PC-9 (cell line): ENCODE measurements at regions not wholly inside any gene's neighbourhood (a gene's known extent, or its start where the extent isn't known, plus 50 kb on each side); places are given as distances from the start of the nearest gene placed in this dataset.
A peak's percentile ranks its signal among the peaks of the same experiment; 100 is the strongest.

Source experiments
- BruUV-seq: library from RNA; stranded (reverse); fragments of 400-500 nt; replicated peaks from 2 replicates; lab custom pipeline; 2021; lab: Mats Ljungman, UMichigan
- CTCF ChIA-PET: fragments of 300-600 bp; sonication (Branson Sonifier 250); formaldehyde crosslinking; loops from one replicate; lab custom pipeline; 2022; ENCODE audit warnings: antibody characterized with exemption; lab: Charles Lee
- POLR2A ChIA-PET: fragments of 300-600 bp; sonication (Branson Sonifier 250); formaldehyde crosslinking; loops from one replicate; lab custom pipeline; 2022; ENCODE audit warnings: antibody characterized with exemption; ENCODE audit not compliant: unreplicated experiment; lab: Charles Lee
- DNase-seq, 2 experiments: peaks; one replicate each; pipeline versions ENCODE4 v3.0.0 to v3.0.0-alpha.2; 2015 to 2022; ENCODE audit warnings: mixed read lengths in 1 of 2
- H2AFZ ChIP-seq: fragments of 200-600 bp; sonication (generic); 2 replicates; pipeline ENCODE4 v1.8.1; 2017; ENCODE audit warnings: antibody characterized with exemption
- H3F3A ChIP-seq: fragments of 200-600 bp; sonication (generic); 2 replicates; pipeline ENCODE4 v1.8.1; 2017; ENCODE audit warnings: antibody characterized with exemption, mild to moderate bottlenecking, low read depth; ENCODE audit not compliant: insufficient read depth
- H3K27ac ChIP-seq: fragments of 200-600 bp; sonication (generic); 2 replicates; pipeline ENCODE4 v1.6.1; 2016; ENCODE audit warnings: mixed run types
- H3K27me3 ChIP-seq: fragments of 200-600 bp; sonication (generic); 2 replicates; pipeline ENCODE4 v1.6.1; 2016; ENCODE audit warnings: low read depth, mixed run types; ENCODE audit not compliant: insufficient read depth
- H3K36me3 ChIP-seq: fragments of 200-600 bp; sonication (generic); 2 replicates; pipeline ENCODE4 v1.6.1; 2016; ENCODE audit warnings: low read depth, mixed run types
- H3K4me1 ChIP-seq: fragments of 200-600 bp; sonication (generic); replicated peaks from 2 replicates; pipeline ENCODE4 v1.6.1; 2016; ENCODE audit warnings: mixed run types; ENCODE audit not compliant: insufficient read depth
- H3K4me2 ChIP-seq: fragments of 200-600 bp; sonication (generic); 2 replicates; pipeline ENCODE4 v1.6.1; 2017; ENCODE audit warnings: mixed run types
- H3K4me3 ChIP-seq: fragments of 200-600 bp; sonication (generic); 2 replicates; pipeline ENCODE4 v1.6.1; 2016; ENCODE audit warnings: mixed run types
- H3K79me2 ChIP-seq: fragments of 200-600 bp; sonication (generic); 2 replicates; pipeline ENCODE4 v1.6.1; 2017; ENCODE audit warnings: low read depth, mixed run types
- H3K9me2 ChIP-seq: fragments of 200-600 bp; sonication (generic); 2 replicates; pipeline ENCODE4 v1.8.1; 2017; ENCODE audit warnings: mild to moderate bottlenecking; ENCODE audit not compliant: insufficient read depth
- H3K9me3 ChIP-seq: fragments of 200-600 bp; sonication (generic); 2 replicates; pipeline ENCODE4 v1.8.1; 2016; ENCODE audit warnings: low read depth; ENCODE audit not compliant: insufficient read depth
- H4K20me1 ChIP-seq: fragments of 200-600 bp; sonication (generic); 2 replicates; pipeline ENCODE4 v1.8.1; 2017; ENCODE audit not compliant: insufficient read depth
- EZH2 ChIP-seq: fragments of 200-600 bp; sonication (generic); IDR thresholded peaks from 2 replicates; pipeline ENCODE4 v1.8.0; 2017; ENCODE audit warnings: antibody characterized with exemption, low read depth
- intact Hi-C: fragments of 100-400 bp; cut with micrococcal nuclease; formaldehyde crosslinking; loops from one replicate; pipeline ENCODE4 v1.10.0; 2022; ENCODE audit not compliant: unreplicated experiment
- TF ChIP-seq, protein P1 (sequence below): fragments of 200-600 bp; sonication (generic); conservative IDR thresholded peaks from 2 replicates; pipeline ENCODE4 v1.6.1; 2017; ENCODE audit warnings: mixed run types, antibody characterized with exemption, mild to moderate bottlenecking, moderate library complexity

DNA sequence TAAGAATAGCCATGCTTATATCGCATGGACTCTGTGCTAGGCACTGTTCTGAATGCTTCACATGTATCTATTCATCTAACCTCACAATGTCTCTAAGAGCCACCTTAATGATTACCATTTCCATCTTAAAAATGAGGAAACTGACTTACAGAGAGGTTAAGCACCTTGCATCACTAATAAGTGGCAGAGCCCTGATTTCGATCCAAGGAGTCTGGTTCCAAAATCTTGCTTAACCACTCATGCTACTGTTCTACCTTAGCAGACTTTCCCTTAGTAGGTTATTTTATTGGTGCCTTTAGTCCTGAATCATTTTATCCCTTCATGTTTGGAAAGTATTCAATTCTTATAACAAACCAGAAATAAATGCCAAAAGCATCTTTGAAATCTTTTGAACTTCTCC, 89.2 kb upstream of the DCBLD2 start:
- Histone ChIP-seq H3F3A (no peaks in the 10 kb centered on the region), H3K79me2 (no peaks in the 10 kb centered on the region), H3K4me2 (no peak overlapping the region), H3K27me3 (no peaks in the 10 kb centered on the region), H3K9me3 (no peaks in the 10 kb centered on the region), H3K4me3 (no peak overlapping the region), H3K9me2 (no peaks in the 10 kb centered on the region), H2AFZ (no peak overlapping the region), H3K4me1 (peaks cover 11% of the 10 kb centered on the region; the same call in 1 of the 2 replicates), H3K36me3 (no peaks in the 10 kb centered on the region), H4K20me1 (no peaks in the 10 kb centered on the region), H3K27ac (no peak overlapping the region)
- intact Hi-C loops, result loop anchor here (5.0 to 10.0 kb wide), 3 partner anchors 658 to 953 kb away; partner anchors contain the start of gene GABRR3
- CTCF ChIA-PET, result interaction anchor here (1.0 to 1.6 kb wide), 2 partner anchors 173 to 211 kb away, joined by 3 to 5 read pairs; no protein-coding TSS in a partner anchor
- POLR2A ChIA-PET, result no interaction called here
- no TSS peak for BruUV-seq
- TF ChIP-seq, protein P1, sequence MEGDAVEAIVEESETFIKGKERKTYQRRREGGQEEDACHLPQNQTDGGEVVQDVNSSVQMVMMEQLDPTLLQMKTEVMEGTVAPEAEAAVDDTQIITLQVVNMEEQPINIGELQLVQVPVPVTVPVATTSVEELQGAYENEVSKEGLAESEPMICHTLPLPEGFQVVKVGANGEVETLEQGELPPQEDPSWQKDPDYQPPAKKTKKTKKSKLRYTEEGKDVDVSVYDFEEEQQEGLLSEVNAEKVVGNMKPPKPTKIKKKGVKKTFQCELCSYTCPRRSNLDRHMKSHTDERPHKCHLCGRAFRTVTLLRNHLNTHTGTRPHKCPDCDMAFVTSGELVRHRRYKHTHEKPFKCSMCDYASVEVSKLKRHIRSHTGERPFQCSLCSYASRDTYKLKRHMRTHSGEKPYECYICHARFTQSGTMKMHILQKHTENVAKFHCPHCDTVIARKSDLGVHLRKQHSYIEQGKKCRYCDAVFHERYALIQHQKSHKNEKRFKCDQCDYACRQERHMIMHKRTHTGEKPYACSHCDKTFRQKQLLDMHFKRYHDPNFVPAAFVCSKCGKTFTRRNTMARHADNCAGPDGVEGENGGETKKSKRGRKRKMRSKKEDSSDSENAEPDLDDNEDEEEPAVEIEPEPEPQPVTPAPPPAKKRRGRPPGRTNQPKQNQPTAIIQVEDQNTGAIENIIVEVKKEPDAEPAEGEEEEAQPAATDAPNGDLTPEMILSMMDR, result no peak
- no peak for TF ChIP-seq EZH2
- DNase-seq, result no peak

DNA sequence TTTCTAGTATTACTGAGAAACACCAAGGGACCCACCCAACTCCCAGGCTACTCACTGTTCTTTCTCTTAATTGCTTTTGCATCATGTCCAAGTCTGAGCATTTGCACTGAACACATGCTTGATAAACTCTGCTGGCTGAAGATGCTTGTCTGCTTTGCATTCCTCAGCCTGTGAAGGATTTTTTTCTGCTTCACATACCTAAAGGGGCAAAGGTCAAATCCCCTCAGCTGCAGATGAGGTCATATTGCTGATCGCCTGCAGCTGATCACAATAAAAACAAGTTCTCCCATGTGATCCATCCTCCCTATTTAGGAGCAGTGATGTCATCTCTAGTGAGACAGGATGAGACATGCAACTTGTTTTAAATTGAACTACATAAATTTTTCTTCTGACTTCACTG, 84.6 kb upstream of the DCBLD2 start:
- Histone ChIP-seq H3K4me1 (peaks cover 12% of the 10 kb centered on the region), H3K9me3 (no peaks in the 10 kb centered on the region), H4K20me1 (no peaks in the 10 kb centered on the region), H3K27ac (no peak overlapping the region), H3K79me2 (no peaks in the 10 kb centered on the region), H3K4me2 (no peak overlapping the region), H3K9me2 (no peaks in the 10 kb centered on the region), H2AFZ (no peak overlapping the region), H3K27me3 (no peaks in the 10 kb centered on the region), H3K4me3 (no peak overlapping the region), H3F3A (no peaks in the 10 kb centered on the region), H3K36me3 (no peaks in the 10 kb centered on the region)
- no peak for TF ChIP-seq EZH2
- no TSS peak for BruUV-seq
- intact Hi-C loops, result no loop called here
- ChIA-PET POLR2A (no interaction called here), CTCF (interaction anchor here (0.6 to 1.3 kb wide), 3 partner anchors 25 to 459 kb away, joined by 3 to 5 read pairs (median 3); no protein-coding TSS in a partner anchor)
- peak; percentile 16 to 72 for DNase-seq

DNA sequence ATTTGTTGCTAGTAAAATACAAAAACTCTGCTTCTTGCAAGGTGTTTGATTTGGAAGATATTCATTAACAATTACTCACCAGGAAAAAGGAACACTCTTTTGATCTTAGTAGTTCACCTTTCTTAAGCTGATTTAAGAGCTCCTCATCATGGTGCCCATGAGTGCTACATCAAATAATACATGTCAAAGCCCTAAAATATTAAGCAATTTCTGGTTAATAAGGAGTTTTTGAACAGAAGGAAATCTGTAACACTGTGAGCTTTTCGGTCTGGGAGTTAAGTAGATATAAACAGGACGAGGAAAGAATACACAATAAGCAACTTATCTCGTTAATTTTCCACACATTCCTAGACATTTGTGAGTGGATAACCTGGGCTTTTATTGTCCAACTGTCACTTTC, 83.9 kb upstream of the DCBLD2 start:
- CTCF ChIA-PET, result interaction anchor here (0.6 to 1.3 kb wide), 5 partner anchors 25 to 383 kb away, joined by 3 to 14 read pairs (median 5); partner anchors contain the start of gene DCBLD2
- peaks cover 16% of the 10 kb centered on the region for H3K4me1 ChIP-seq
- H2AFZ ChIP-seq, result no peak overlapping the region
- H3K27me3 ChIP-seq, result no peaks in the 10 kb centered on the region
- H3K27ac ChIP-seq, result no peak overlapping the region
- H3K9me2 ChIP-seq, result no peaks in the 10 kb centered on the region
- POLR2A ChIA-PET, result no interaction called here
- no peak for DNase-seq
- H4K20me1 ChIP-seq, result no peaks in the 10 kb centered on the region
- intact Hi-C loops, result loop anchor here (2.0 kb wide), 2 partner anchors 85 to 169 kb away; partner anchors contain the start of gene DCBLD2
- no TSS peak for BruUV-seq
- H3K9me3 ChIP-seq, result no peaks in the 10 kb centered on the region
- no peak overlapping the region for H3K4me2 ChIP-seq
- no peaks in the 10 kb centered on the region for H3K79me2 ChIP-seq
- no peaks in the 10 kb centered on the region for H3F3A ChIP-seq
- no peaks in the 10 kb centered on the region for H3K36me3 ChIP-seq
- TF ChIP-seq, protein P1, result peak; percentile 44; the same call in 1 of the 2 replicates
- no peak for TF ChIP-seq EZH2
- H3K4me3 ChIP-seq, result no peak overlapping the region
